ENCODE measurements at regions not wholly inside any gene's neighbourhood (a gene's known extent, or its start where the extent isn't known, plus 50 kb on each side); places are given as distances from the start of the nearest gene placed in this dataset.

GRCh38 chr15:100753503-100753902, 126.1 kb upstream of the ALDH1A3 start:
- TF ChIP-seq GABPA (IDR thresholded peaks at IDR 0.05 in 1 of 2, conservative IDR thresholded peaks at IDR 0.05 in 1 of 2) (no peak), YY1 (IDR thresholded peaks at IDR 0.05) (no peak), ZBTB33 (IDR thresholded peaks at IDR 0.05) (no peak), RXRA (IDR thresholded peaks at IDR 0.05) (no peak), JUND (IDR thresholded peaks at IDR 0.05) (no peak), SP1 (IDR thresholded peaks at IDR 0.05) (no peak), HNF4G (IDR thresholded peaks at IDR 0.05) (no peak), RAD21 (IDR thresholded peaks at IDR 0.05) (no peak), HNF4A (conservative IDR thresholded peaks at IDR 0.05) (no peak), EGR1 (IDR thresholded peaks at IDR 0.05; ENCODE audit: low read depth in 2 of 2) (no peak), ATF3 (IDR thresholded peaks at IDR 0.05) (no peak)
- TF ChIP-seq, protein P1, sequence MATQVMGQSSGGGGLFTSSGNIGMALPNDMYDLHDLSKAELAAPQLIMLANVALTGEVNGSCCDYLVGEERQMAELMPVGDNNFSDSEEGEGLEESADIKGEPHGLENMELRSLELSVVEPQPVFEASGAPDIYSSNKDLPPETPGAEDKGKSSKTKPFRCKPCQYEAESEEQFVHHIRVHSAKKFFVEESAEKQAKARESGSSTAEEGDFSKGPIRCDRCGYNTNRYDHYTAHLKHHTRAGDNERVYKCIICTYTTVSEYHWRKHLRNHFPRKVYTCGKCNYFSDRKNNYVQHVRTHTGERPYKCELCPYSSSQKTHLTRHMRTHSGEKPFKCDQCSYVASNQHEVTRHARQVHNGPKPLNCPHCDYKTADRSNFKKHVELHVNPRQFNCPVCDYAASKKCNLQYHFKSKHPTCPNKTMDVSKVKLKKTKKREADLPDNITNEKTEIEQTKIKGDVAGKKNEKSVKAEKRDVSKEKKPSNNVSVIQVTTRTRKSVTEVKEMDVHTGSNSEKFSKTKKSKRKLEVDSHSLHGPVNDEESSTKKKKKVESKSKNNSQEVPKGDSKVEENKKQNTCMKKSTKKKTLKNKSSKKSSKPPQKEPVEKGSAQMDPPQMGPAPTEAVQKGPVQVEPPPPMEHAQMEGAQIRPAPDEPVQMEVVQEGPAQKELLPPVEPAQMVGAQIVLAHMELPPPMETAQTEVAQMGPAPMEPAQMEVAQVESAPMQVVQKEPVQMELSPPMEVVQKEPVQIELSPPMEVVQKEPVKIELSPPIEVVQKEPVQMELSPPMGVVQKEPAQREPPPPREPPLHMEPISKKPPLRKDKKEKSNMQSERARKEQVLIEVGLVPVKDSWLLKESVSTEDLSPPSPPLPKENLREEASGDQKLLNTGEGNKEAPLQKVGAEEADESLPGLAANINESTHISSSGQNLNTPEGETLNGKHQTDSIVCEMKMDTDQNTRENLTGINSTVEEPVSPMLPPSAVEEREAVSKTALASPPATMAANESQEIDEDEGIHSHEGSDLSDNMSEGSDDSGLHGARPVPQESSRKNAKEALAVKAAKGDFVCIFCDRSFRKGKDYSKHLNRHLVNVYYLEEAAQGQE (IDR thresholded peaks at IDR 0.05) = no peak
- TF ChIP-seq, protein P2, sequence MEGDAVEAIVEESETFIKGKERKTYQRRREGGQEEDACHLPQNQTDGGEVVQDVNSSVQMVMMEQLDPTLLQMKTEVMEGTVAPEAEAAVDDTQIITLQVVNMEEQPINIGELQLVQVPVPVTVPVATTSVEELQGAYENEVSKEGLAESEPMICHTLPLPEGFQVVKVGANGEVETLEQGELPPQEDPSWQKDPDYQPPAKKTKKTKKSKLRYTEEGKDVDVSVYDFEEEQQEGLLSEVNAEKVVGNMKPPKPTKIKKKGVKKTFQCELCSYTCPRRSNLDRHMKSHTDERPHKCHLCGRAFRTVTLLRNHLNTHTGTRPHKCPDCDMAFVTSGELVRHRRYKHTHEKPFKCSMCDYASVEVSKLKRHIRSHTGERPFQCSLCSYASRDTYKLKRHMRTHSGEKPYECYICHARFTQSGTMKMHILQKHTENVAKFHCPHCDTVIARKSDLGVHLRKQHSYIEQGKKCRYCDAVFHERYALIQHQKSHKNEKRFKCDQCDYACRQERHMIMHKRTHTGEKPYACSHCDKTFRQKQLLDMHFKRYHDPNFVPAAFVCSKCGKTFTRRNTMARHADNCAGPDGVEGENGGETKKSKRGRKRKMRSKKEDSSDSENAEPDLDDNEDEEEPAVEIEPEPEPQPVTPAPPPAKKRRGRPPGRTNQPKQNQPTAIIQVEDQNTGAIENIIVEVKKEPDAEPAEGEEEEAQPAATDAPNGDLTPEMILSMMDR (IDR thresholded peaks at IDR 0.05; ENCODE audit: low read depth, low read length, missing input control) = no peak
- TF ChIP-seq, protein P3, sequence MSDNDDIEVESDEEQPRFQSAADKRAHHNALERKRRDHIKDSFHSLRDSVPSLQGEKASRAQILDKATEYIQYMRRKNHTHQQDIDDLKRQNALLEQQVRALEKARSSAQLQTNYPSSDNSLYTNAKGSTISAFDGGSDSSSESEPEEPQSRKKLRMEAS (IDR thresholded peaks at IDR 0.05) = no peak

Measured in liver (tissue), 3 donors.